NB4 (cell line): ENCODE measurements at regions not wholly inside any gene's neighbourhood (a gene's known extent, or its start where the extent isn't known, plus 50 kb on each side); places are given as distances from the start of the nearest gene placed in this dataset.

Source experiments
- CTCF ChIP-seq: IDR thresholded peaks from one replicate; pipeline ENCODE4 v1.5.1; 2012; ENCODE audit warnings: low read depth, low read length
- POLR2A ChIP-seq: IDR thresholded peaks from 2 replicates; pipeline ENCODE4 v1.6.1; 2011; ENCODE audit warnings: mild to moderate bottlenecking; ENCODE audit not compliant: insufficient read length; ENCODE audit errors: extremely low read depth

GRCh38 chr5:142508591-142508990 lies 177.3 kb downstream of the FGF1 start:
- TF ChIP-seq CTCF, result no peak
- no peak for TF ChIP-seq POLR2A
